ENCODE measurements at regions not wholly inside any gene's neighbourhood (a gene's known extent, or its start where the extent isn't known, plus 50 kb on each side); places are given as distances from the start of the nearest gene placed in this dataset.

GRCh38 chr10:90051053-90051452 lies 349.7 kb downstream of the KIF20B start:
- Histone ChIP-seq H3K36me3 (no peaks in the 10 kb centered on the region), H3K4me1 (no peaks in the 10 kb centered on the region), H3K27ac (no peak overlapping the region), H3K4me3 (no peak overlapping the region), H3K27me3 (no peaks in the 10 kb centered on the region), H3K9me3 (no peaks in the 10 kb centered on the region)
- intact Hi-C loops (cut with DNase I), result no loop called here
- TF ChIP-seq POLR2A (IDR thresholded peaks at IDR 0.05), result no peak
- TF ChIP-seq POLR2AphosphoS5 (IDR thresholded peaks at IDR 0.05; ENCODE audit: insufficient read depth in 1 of 2, low read depth in 1 of 2), result no peak
- TF ChIP-seq CTCF (IDR thresholded peaks at IDR 0.05), result no peak
- DNase-seq (ENCODE audit: extremely low spot score in 2 of 2), result no peak

- no peaks in the 10 kb centered on the region for H3K9me3 ChIP-seq
- H3K4me3 ChIP-seq, result no peak overlapping the region
- no peak overlapping the region for H3K27ac ChIP-seq
- intact Hi-C loops (cut with DNase I), result no loop called here
- no peaks in the 10 kb centered on the region for H3K36me3 ChIP-seq
- no peaks in the 10 kb centered on the region for H3K4me1 ChIP-seq
- no peak for DNase-seq (ENCODE audit: extremely low spot score in 2 of 2)
- no peak for TF ChIP-seq POLR2AphosphoS5 (IDR thresholded peaks at IDR 0.05; ENCODE audit: insufficient read depth in 1 of 2, low read depth in 1 of 2)
- TF ChIP-seq POLR2A (IDR thresholded peaks at IDR 0.05), result no peak
- no peak for TF ChIP-seq CTCF (IDR thresholded peaks at IDR 0.05)
- no peaks in the 10 kb centered on the region for H3K27me3 ChIP-seq
Measured at GRCh38 chr10:90051474-90051873, 350.1 kb downstream of the KIF20B start.

GRCh38 chr10:90062786-90063185 lies 361.4 kb downstream of the KIF20B start:
- Histone ChIP-seq H3K9me3 (no peaks in the 10 kb centered on the region), H3K27me3 (no peaks in the 10 kb centered on the region), H3K4me1 (no peaks in the 10 kb centered on the region), H3K4me3 (no peak overlapping the region), H3K36me3 (no peaks in the 10 kb centered on the region), H3K27ac (no peak overlapping the region)
- intact Hi-C loops (cut with DNase I), result no loop called here
- no peak for TF ChIP-seq POLR2A (IDR thresholded peaks at IDR 0.05)
- TF ChIP-seq POLR2AphosphoS5 (IDR thresholded peaks at IDR 0.05; ENCODE audit: insufficient read depth in 1 of 2, low read depth in 1 of 2), result no peak
- TF ChIP-seq CTCF (IDR thresholded peaks at IDR 0.05), result no peak
- no peak for DNase-seq (ENCODE audit: extremely low spot score in 2 of 2)

- TF ChIP-seq CTCF (IDR thresholded peaks at IDR 0.05) (no peak), POLR2AphosphoS5 (IDR thresholded peaks at IDR 0.05; ENCODE audit: insufficient read depth in 1 of 2, low read depth in 1 of 2) (no peak), POLR2A (IDR thresholded peaks at IDR 0.05) (no peak)
- Histone ChIP-seq H3K27ac (no peak overlapping the region), H3K27me3 (no peaks in the 10 kb centered on the region), H3K36me3 (no peaks in the 10 kb centered on the region), H3K9me3 (no peaks in the 10 kb centered on the region), H3K4me1 (no peaks in the 10 kb centered on the region), H3K4me3 (no peak overlapping the region)
- no peak for DNase-seq (ENCODE audit: extremely low spot score in 2 of 2)
- intact Hi-C loops (cut with DNase I), result no loop called here
Measured at GRCh38 chr10:90064295-90064694, 362.9 kb downstream of the KIF20B start.

- Histone ChIP-seq H3K4me3 (no peak overlapping the region), H3K27ac (no peak overlapping the region), H3K4me1 (no peaks in the 10 kb centered on the region), H3K9me3 (no peaks in the 10 kb centered on the region), H3K36me3 (no peaks in the 10 kb centered on the region), H3K27me3 (no peaks in the 10 kb centered on the region)
- intact Hi-C loops (cut with DNase I), result no loop called here
- TF ChIP-seq CTCF (IDR thresholded peaks at IDR 0.05) (no peak), POLR2AphosphoS5 (IDR thresholded peaks at IDR 0.05; ENCODE audit: insufficient read depth in 1 of 2, low read depth in 1 of 2) (no peak), POLR2A (IDR thresholded peaks at IDR 0.05) (no peak)
- DNase-seq (ENCODE audit: extremely low spot score in 2 of 2), result no peak
Measured at GRCh38 chr10:90066435-90066834, 365.0 kb downstream of the KIF20B start.

Measured in vagina (tissue), 2 donors.